ENCODE measurements at regions not wholly inside any gene's neighbourhood (a gene's known extent, or its start where the extent isn't known, plus 50 kb on each side); places are given as distances from the start of the nearest gene placed in this dataset.

GRCh38 chr5:29077451-29077850, 2039.1 kb upstream of the CDH9 start:
- no peak overlapping the region for H3K27ac Mint-ChIP-seq
- no peak for DNase-seq
- no peaks in the 10 kb centered on the region for H3K4me1 Mint-ChIP-seq
- H3K4me3 Mint-ChIP-seq, result no peak overlapping the region
- no peaks in the 10 kb centered on the region for H3K27me3 Mint-ChIP-seq
- POLR2A ChIA-PET, result no interaction called here
- H3K36me3 Mint-ChIP-seq, result no peaks in the 10 kb centered on the region
- peaks cover 7% of the 10 kb centered on the region for H3K9me3 Mint-ChIP-seq
- no peak for ATAC-seq (ENCODE audit: low read depth)

GRCh38 chr5:29069104-29069402, 2030.7 kb upstream of the CDH9 start:
- Mint-ChIP-seq H3K27ac (no peak overlapping the region), H3K4me1 (no peaks in the 10 kb centered on the region), H3K9me3 (peaks cover 3% of the 10 kb centered on the region), H3K36me3 (no peaks in the 10 kb centered on the region), H3K4me3 (no peak overlapping the region), H3K27me3 (no peaks in the 10 kb centered on the region)
- no peak for DNase-seq
- ATAC-seq (ENCODE audit: low read depth), result no peak
- POLR2A ChIA-PET, result no interaction called here

- Mint-ChIP-seq H3K27me3 (no peaks in the 10 kb centered on the region), H3K36me3 (no peaks in the 10 kb centered on the region), H3K9me3 (no peaks in the 10 kb centered on the region), H3K4me3 (no peak overlapping the region), H3K27ac (no peak overlapping the region), H3K4me1 (no peaks in the 10 kb centered on the region)
- POLR2A ChIA-PET, result no interaction called here
- no peak for ATAC-seq (ENCODE audit: low read depth)
- no peak for DNase-seq
These were observed 2023.0 kb upstream of the CDH9 start for GRCh38 chr5:29061381-29061780.

- Mint-ChIP-seq H3K27me3 (no peaks in the 10 kb centered on the region), H3K36me3 (no peaks in the 10 kb centered on the region), H3K27ac (no peak overlapping the region), H3K4me3 (no peak overlapping the region), H3K9me3 (peaks cover 3% of the 10 kb centered on the region), H3K4me1 (no peaks in the 10 kb centered on the region)
- DNase-seq (no peak), ATAC-seq (ENCODE audit: low read depth) (no peak)
- POLR2A ChIA-PET, result no interaction called here
These were observed 2016.3 kb upstream of the CDH9 start for GRCh38 chr5:29054694-29055093.

GRCh38 chr5:29054282-29054681, 2015.9 kb upstream of the CDH9 start:
- H3K27me3 Mint-ChIP-seq, result no peaks in the 10 kb centered on the region
- peaks cover 3% of the 10 kb centered on the region for H3K9me3 Mint-ChIP-seq
- POLR2A ChIA-PET, result no interaction called here
- H3K27ac Mint-ChIP-seq, result no peak overlapping the region
- H3K36me3 Mint-ChIP-seq, result no peaks in the 10 kb centered on the region
- H3K4me3 Mint-ChIP-seq, result no peak overlapping the region
- ATAC-seq (ENCODE audit: low read depth), result no peak
- H3K4me1 Mint-ChIP-seq, result no peaks in the 10 kb centered on the region
- no peak for DNase-seq

- POLR2A ChIA-PET, result no interaction called here
- ATAC-seq (ENCODE audit: low read depth), result no peak
- no peak for DNase-seq
- Mint-ChIP-seq H3K36me3 (no peaks in the 10 kb centered on the region), H3K4me1 (no peaks in the 10 kb centered on the region), H3K27me3 (no peaks in the 10 kb centered on the region), H3K9me3 (peaks cover 3% of the 10 kb centered on the region), H3K27ac (no peak overlapping the region), H3K4me3 (no peak overlapping the region)
These were observed 2013.1 kb upstream of the CDH9 start for GRCh38 chr5:29051509-29051908.

- no peaks in the 10 kb centered on the region for H3K36me3 Mint-ChIP-seq
- no peaks in the 10 kb centered on the region for H3K9me3 Mint-ChIP-seq
- H3K27ac Mint-ChIP-seq, result no peak overlapping the region
- no peaks in the 10 kb centered on the region for H3K27me3 Mint-ChIP-seq
- no peaks in the 10 kb centered on the region for H3K4me1 Mint-ChIP-seq
- POLR2A ChIA-PET, result no interaction called here
- DNase-seq, result no peak
- no peak overlapping the region for H3K4me3 Mint-ChIP-seq
- no peak for ATAC-seq (ENCODE audit: low read depth)
These were observed 2003.8 kb upstream of the CDH9 start for GRCh38 chr5:29042152-29042551.

- H3K4me3 Mint-ChIP-seq, result no peak overlapping the region
- no peaks in the 10 kb centered on the region for H3K9me3 Mint-ChIP-seq
- H3K27me3 Mint-ChIP-seq, result no peaks in the 10 kb centered on the region
- no peak overlapping the region for H3K27ac Mint-ChIP-seq
- DNase-seq (no peak), ATAC-seq (ENCODE audit: low read depth) (no peak)
- H3K4me1 Mint-ChIP-seq, result no peaks in the 10 kb centered on the region
- no peaks in the 10 kb centered on the region for H3K36me3 Mint-ChIP-seq
- POLR2A ChIA-PET, result no interaction called here
These were observed 2002.0 kb upstream of the CDH9 start for GRCh38 chr5:29040404-29040803.

- no peak for ATAC-seq (ENCODE audit: low read depth)
- no peak overlapping the region for H3K27ac Mint-ChIP-seq
These were observed 2001.6 kb upstream of the CDH9 start for GRCh38 chr5:29039994-29040393.

GRCh38 chr5:29037716-29038115, 1999.3 kb upstream of the CDH9 start:
- POLR2A ChIA-PET, result no interaction called here
- no peaks in the 10 kb centered on the region for H3K9me3 Mint-ChIP-seq
- no peak for DNase-seq
- no peak overlapping the region for H3K4me3 Mint-ChIP-seq
- H3K4me1 Mint-ChIP-seq, result no peaks in the 10 kb centered on the region
- no peaks in the 10 kb centered on the region for H3K36me3 Mint-ChIP-seq
- H3K27me3 Mint-ChIP-seq, result no peaks in the 10 kb centered on the region
- ATAC-seq (ENCODE audit: low read depth), result no peak
- H3K27ac Mint-ChIP-seq, result no peak overlapping the region

More at GRCh38 chr5:29039994-29040393, 2001.6 kb upstream of the CDH9 start:
- Mint-ChIP-seq H3K36me3 (no peaks in the 10 kb centered on the region), H3K27me3 (no peaks in the 10 kb centered on the region), H3K4me3 (no peak overlapping the region), H3K9me3 (no peaks in the 10 kb centered on the region), H3K4me1 (no peaks in the 10 kb centered on the region)
- POLR2A ChIA-PET, result no interaction called here
- DNase-seq, result no peak

- Mint-ChIP-seq H3K27me3 (no peaks in the 10 kb centered on the region), H3K36me3 (no peaks in the 10 kb centered on the region), H3K9me3 (peaks cover 3% of the 10 kb centered on the region), H3K27ac (no peak overlapping the region), H3K4me1 (no peaks in the 10 kb centered on the region), H3K4me3 (no peak overlapping the region)
- POLR2A ChIA-PET, result no interaction called here
- no peak for DNase-seq
- no peak for ATAC-seq (ENCODE audit: low read depth)
These were observed 1985.7 kb upstream of the CDH9 start for GRCh38 chr5:29024052-29024451.

- no peak overlapping the region for H3K4me3 Mint-ChIP-seq
- H3K4me1 Mint-ChIP-seq, result no peaks in the 10 kb centered on the region
- no peak overlapping the region for H3K27ac Mint-ChIP-seq
- H3K36me3 Mint-ChIP-seq, result no peaks in the 10 kb centered on the region
- ATAC-seq (ENCODE audit: low read depth) (no peak), DNase-seq (no peak)
- POLR2A ChIA-PET, result no interaction called here
- no peaks in the 10 kb centered on the region for H3K27me3 Mint-ChIP-seq
- peaks cover 3% of the 10 kb centered on the region for H3K9me3 Mint-ChIP-seq
These were observed 1985.2 kb upstream of the CDH9 start for GRCh38 chr5:29023541-29023940.

GRCh38 chr5:29017501-29017900, 1979.1 kb upstream of the CDH9 start:
- no peaks in the 10 kb centered on the region for H3K36me3 Mint-ChIP-seq
- DNase-seq, result no peak
- H3K4me3 Mint-ChIP-seq, result no peak overlapping the region
- H3K27ac Mint-ChIP-seq, result no peak overlapping the region
- H3K9me3 Mint-ChIP-seq, result no peaks in the 10 kb centered on the region
- no peak for ATAC-seq (ENCODE audit: low read depth)
- H3K4me1 Mint-ChIP-seq, result no peaks in the 10 kb centered on the region
- H3K27me3 Mint-ChIP-seq, result no peaks in the 10 kb centered on the region
- POLR2A ChIA-PET, result no interaction called here

- Mint-ChIP-seq H3K27ac (no peak overlapping the region), H3K36me3 (no peaks in the 10 kb centered on the region), H3K4me3 (no peak overlapping the region), H3K9me3 (no peaks in the 10 kb centered on the region), H3K27me3 (no peaks in the 10 kb centered on the region), H3K4me1 (no peaks in the 10 kb centered on the region)
- DNase-seq (no peak), ATAC-seq (ENCODE audit: low read depth) (no peak)
- POLR2A ChIA-PET, result no interaction called here
These were observed 1977.7 kb upstream of the CDH9 start for GRCh38 chr5:29016067-29016466.

GRCh38 chr5:29015523-29015922, 1977.1 kb upstream of the CDH9 start:
- Mint-ChIP-seq H3K4me3 (no peak overlapping the region), H3K36me3 (no peaks in the 10 kb centered on the region), H3K27me3 (no peaks in the 10 kb centered on the region), H3K4me1 (no peaks in the 10 kb centered on the region), H3K27ac (no peak overlapping the region), H3K9me3 (no peaks in the 10 kb centered on the region)
- no peak for DNase-seq
- POLR2A ChIA-PET, result no interaction called here
- no peak for ATAC-seq (ENCODE audit: low read depth)

All from activated naive CD8-positive, alpha-beta T cell treated with anti-CD3 and anti-CD28 coated beads, Interleukin-2, amount 10 ng/mL, durations not matched to agents 7 days and 5 days (primary cell).